Mucosa of descending colon (tissue), 3 donors: ENCODE measurements at regions not wholly inside any gene's neighbourhood (a gene's known extent, or its start where the extent isn't known, plus 50 kb on each side); places are given as distances from the start of the nearest gene placed in this dataset.

ENCODE experiments used
- ATAC-seq: fragments of 200-7000 bp; cut with Tn5 transposase; one replicate; pipeline ENCODE4 v1.9.1; 2020; ENCODE audit warnings: mild to moderate bottlenecking, moderate library complexity
- DNase-seq, 3 donors: peaks; one replicate each; pipeline ENCODE4 v3.0.0-alpha.2; 2020
- H3K36me3 ChIP-seq: fragments of 200-600 bp; one replicate; pipeline ENCODE4 v1.8.0; 2021; ENCODE audit warnings: low read depth, mild to moderate bottlenecking
- H3K4me1 ChIP-seq: fragments of 200-600 bp; one replicate; pipeline ENCODE4 v1.8.0; 2021; ENCODE audit warnings: low read depth, mild to moderate bottlenecking
- H3K4me3 ChIP-seq: fragments of 200-600 bp; one replicate; pipeline ENCODE4 v1.8.0; 2021; ENCODE audit warnings: mild to moderate bottlenecking
- H3K9me3 ChIP-seq: fragments of 200-600 bp; one replicate; pipeline ENCODE4 v1.8.0; 2021; ENCODE audit warnings: mild to moderate bottlenecking
- intact Hi-C, 2 donors: fragments of 100-400 bp; cut with DNase I in 1 of 2; cut with micrococcal nuclease in 1 of 2; formaldehyde crosslinking; loops; one replicate each; pipeline versions ENCODE4 v1.11.0 to v1.11.1; 2022; cut with DNase I, micrococcal nuclease
- TF ChIP-seq, protein P1 (sequence below): fragments of 200-600 bp; IDR thresholded peaks from one replicate; pipeline ENCODE4 v1.8.0; 2022; ENCODE audit warnings: antibody characterized with exemption, mild to moderate bottlenecking
- donor health status: DM: no; HTN: no; CAD: no; lungs with moderate emphysema.
- donor health status: DM: no; HTN: no; CAD: no.
- donor health status: DM: no; HTN: yes; CAD: no.

DNA sequence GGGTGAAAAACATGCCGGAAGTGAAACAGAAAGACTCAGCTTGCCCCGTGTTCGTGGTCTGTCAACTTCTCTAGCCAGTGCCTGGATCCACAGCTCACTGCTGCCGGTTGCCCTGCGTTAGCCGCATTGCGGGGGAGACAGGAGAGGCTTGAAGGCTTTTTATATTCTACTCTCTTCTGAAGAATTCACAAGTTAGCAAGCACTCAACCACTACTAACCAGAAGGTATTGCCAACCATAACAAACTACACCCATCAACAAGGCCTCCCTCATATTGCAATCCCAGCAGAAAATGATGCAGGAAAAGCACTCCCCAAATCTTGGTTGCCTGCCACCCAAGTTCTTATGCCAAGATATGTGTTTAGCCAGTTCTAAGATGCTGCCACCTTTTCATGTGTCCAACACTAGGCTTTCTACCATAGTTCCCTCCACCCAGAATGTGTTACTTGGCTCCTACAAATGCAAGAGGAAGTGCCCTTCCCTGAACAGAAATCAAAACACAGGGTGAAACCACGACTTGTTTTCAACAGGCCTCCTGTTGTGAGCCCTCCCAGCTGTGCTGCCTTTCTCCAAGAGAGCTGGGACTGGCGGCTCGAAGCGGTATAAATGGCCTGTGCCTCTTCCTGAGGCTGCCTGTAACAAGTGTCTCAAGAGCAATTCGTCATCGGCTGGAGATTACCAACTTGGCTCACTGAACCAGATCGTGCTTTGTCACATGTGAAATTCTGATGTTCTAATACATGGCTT is 129.0 kb downstream of the SNX18 start:
- DNase-seq: peak; percentile 57 to 81 (median 62)
- Histone ChIP-seq H3K4me1 (peaks cover 9% of the 10 kb centered on the region), H3K9me3 (no peaks in the 10 kb centered on the region), H3K36me3 (no peaks in the 10 kb centered on the region), H3K4me3 (no peak overlapping the region)
- peak; percentile 87 for ATAC-seq
- intact Hi-C loops: no loop called here
- TF ChIP-seq, protein P1, sequence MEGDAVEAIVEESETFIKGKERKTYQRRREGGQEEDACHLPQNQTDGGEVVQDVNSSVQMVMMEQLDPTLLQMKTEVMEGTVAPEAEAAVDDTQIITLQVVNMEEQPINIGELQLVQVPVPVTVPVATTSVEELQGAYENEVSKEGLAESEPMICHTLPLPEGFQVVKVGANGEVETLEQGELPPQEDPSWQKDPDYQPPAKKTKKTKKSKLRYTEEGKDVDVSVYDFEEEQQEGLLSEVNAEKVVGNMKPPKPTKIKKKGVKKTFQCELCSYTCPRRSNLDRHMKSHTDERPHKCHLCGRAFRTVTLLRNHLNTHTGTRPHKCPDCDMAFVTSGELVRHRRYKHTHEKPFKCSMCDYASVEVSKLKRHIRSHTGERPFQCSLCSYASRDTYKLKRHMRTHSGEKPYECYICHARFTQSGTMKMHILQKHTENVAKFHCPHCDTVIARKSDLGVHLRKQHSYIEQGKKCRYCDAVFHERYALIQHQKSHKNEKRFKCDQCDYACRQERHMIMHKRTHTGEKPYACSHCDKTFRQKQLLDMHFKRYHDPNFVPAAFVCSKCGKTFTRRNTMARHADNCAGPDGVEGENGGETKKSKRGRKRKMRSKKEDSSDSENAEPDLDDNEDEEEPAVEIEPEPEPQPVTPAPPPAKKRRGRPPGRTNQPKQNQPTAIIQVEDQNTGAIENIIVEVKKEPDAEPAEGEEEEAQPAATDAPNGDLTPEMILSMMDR: no peak

DNA sequence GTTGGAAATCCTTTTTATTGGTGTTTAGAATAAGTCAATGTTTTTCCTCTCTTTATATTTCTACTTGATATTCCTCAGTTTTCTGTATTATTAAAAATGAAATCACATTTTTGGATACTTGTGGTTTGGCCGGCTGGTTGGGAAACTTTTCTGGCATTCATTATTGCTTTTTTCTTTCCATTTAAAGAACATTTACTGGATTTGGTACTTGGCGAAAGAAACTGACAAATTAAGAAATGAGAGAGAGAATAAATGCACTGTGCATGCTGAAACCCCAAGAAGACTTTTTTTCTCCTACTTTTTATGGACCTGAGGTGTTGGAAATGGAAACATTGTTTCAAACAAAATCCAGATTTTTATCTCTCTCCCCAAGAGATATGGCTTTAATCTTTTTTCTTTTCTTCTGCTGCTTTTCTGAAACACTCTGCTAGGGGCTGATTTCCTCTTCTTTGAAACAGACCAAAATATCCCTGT is 128.4 kb downstream of the SNX18 start:
- DNase-seq (no peak), ATAC-seq (no peak)
- H3K4me3 ChIP-seq: no peak overlapping the region
- H3K4me1 ChIP-seq: peaks cover 9% of the 10 kb centered on the region
- no peaks in the 10 kb centered on the region for H3K9me3 ChIP-seq
- H3K36me3 ChIP-seq: no peaks in the 10 kb centered on the region
- TF ChIP-seq, protein P1: no peak
- intact Hi-C loops: no loop called here

DNA sequence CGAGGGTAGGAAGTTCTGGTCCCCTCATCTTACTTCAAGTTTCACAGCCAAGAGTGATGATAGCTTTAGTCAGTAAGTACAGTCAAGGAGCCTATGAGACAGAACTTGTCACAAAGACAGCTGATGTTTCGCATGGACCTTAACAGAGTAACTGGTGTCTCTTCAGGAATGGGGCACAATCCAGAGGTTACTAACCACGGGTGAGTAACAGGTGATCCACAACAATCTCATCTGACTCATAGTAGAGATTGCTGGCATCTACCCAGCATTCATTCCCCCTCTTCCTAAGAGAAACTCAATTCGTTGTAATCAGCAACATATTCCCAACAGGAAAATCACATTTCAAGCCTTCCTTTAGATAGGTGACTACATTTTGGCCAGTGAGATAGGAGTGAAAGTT is 126.7 kb downstream of the SNX18 start:
- TF ChIP-seq, protein P1: no peak

DNA sequence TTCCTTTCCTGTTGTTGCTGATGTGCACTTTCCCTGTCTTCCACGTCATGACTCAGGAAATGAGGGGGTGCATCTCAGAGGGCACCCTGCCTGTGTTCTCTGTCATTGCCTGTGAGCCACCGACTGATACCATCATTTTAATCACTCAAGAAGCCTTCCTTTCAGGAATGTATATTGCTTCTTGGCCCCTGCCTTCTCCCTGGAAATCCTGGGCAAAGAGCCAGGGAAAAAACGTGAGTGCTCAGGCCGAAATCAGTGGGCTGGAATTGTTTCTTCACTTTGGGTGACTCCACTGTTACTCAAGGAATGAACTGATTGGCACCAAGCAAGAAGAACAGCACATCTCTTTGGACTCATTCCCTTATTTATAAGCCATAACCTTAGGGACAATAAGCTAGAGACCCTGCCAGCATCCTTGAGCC is 126.1 kb downstream of the SNX18 start:
- no peak overlapping the region for H3K4me3 ChIP-seq
- H3K9me3 ChIP-seq: no peaks in the 10 kb centered on the region
- intact Hi-C loops: no loop called here
- peaks cover 9% of the 10 kb centered on the region for H3K4me1 ChIP-seq
- no peaks in the 10 kb centered on the region for H3K36me3 ChIP-seq
- TF ChIP-seq, protein P1: no peak
- DNase-seq (no peak), ATAC-seq (no peak)

More for the DNA sequence above, 126.7 kb downstream of the SNX18 start:
- intact Hi-C loops: no loop called here
- ATAC-seq: no peak
- no peak for DNase-seq
- Histone ChIP-seq H3K36me3 (no peaks in the 10 kb centered on the region), H3K4me3 (no peak overlapping the region), H3K4me1 (peaks cover 9% of the 10 kb centered on the region), H3K9me3 (no peaks in the 10 kb centered on the region)

DNA sequence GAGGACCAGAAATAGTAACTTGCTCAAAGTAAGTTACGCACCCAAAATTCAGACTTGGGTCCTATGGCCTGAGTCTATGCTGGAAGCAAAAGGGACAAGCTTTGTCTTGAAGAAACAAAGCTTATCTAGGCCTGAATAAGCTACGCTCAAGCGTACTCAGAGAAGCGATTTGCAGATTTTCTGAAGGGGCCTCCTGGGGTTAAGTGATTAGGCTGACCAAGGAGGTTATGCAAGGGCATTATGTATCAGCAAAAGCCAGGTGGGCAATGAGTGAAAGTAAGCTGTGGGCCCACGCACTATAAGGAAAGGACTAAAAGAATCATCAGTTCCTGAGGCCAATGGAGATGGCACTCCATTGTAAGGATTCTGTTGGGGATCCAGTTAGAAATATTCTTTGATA is 122.1 kb downstream of the SNX18 start:
- Histone ChIP-seq H3K4me1 (no peaks in the 10 kb centered on the region), H3K9me3 (no peaks in the 10 kb centered on the region), H3K4me3 (no peak overlapping the region), H3K36me3 (no peaks in the 10 kb centered on the region)
- DNase-seq (no peak), ATAC-seq (no peak)
- TF ChIP-seq, protein P1: no peak
- intact Hi-C loops: no loop called here
